ENCODE measurements at regions not wholly inside any gene's neighbourhood (a gene's known extent, or its start where the extent isn't known, plus 50 kb on each side); places are given as distances from the start of the nearest gene placed in this dataset.

DNA sequence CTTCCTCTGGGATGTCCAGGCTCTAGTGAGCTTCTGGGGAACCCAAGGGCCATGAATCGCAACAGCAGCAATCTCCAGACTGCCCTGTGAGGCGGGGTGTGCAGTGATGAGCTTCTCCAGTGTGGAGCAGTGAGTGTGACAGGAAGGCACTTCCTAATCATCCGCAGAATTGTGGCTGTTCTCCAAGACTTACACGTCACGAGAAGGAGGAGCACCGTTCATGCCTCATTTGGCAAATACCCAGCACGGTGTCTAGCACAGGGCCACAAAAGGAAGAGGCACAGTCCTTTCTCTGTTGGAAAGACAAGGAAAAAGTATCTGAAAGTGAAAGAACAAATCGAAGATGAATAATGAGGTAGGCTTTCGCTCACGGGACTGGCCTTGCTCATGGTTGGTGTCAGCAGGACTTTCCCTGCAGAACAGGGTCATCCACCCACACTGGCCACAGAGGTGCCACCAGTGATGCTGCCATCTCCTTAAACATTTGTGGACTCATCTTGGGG is 125.1 kb upstream of the HAAO start:
- peaks cover 12% of the 10 kb centered on the region for H3K4me1 ChIP-seq
- no peaks in the 10 kb centered on the region for H3K27me3 ChIP-seq
- peak; percentile 28 to 63 (median 52) for DNase-seq
- no peaks in the 10 kb centered on the region for H3K36me3 ChIP-seq (replicated peaks in 1 of 2; ENCODE audit: insufficient read depth in 1 of 2, low read depth in 2 of 2)
- ATAC-seq, result peak; percentile 50
- TF ChIP-seq CTCF (IDR thresholded peaks at IDR 0.05) (no peak), POLR2A (IDR thresholded peaks at IDR 0.05) (no peak)
- H3K27ac ChIP-seq, result peak overlapping the region in 2 of 4 donors; percentile 3
- H3K4me3 ChIP-seq, result no peak overlapping the region
- no peaks in the 10 kb centered on the region for H3K9me3 ChIP-seq
- 70 to 85% methylated on average over 10 of the region's 10 CpGs for WGBS, 2 donors
- intact Hi-C loops (cut with DNase I), result no loop called here

GRCh38 chr2:42916324-42916723 is 123.9 kb upstream of the HAAO start:
- peaks cover 9% of the 10 kb centered on the region for H3K4me1 ChIP-seq
- no peaks in the 10 kb centered on the region for H3K9me3 ChIP-seq
- H3K4me3 ChIP-seq, result no peak overlapping the region
- no peaks in the 10 kb centered on the region for H3K36me3 ChIP-seq (replicated peaks in 1 of 2; ENCODE audit: insufficient read depth in 1 of 2, low read depth in 2 of 2)
- H3K27me3 ChIP-seq, result no peaks in the 10 kb centered on the region
- no peak for ATAC-seq
- no peak for DNase-seq
- H3K27ac ChIP-seq, result no peak overlapping the region
- intact Hi-C loops (cut with DNase I), result no loop called here
- TF ChIP-seq CTCF (IDR thresholded peaks at IDR 0.05) (no peak), POLR2A (IDR thresholded peaks at IDR 0.05) (no peak)
- 91 to 94% methylated on average over 7 of the region's 7 CpGs for WGBS, 2 donors

GRCh38 chr2:42914860-42915259 is 122.5 kb upstream of the HAAO start:
- intact Hi-C loops (cut with DNase I), result no loop called here
- Histone ChIP-seq H3K27me3 (no peaks in the 10 kb centered on the region), H3K4me3 (no peak overlapping the region), H3K36me3 (replicated peaks in 1 of 2; ENCODE audit: insufficient read depth in 1 of 2, low read depth in 2 of 2) (no peaks in the 10 kb centered on the region), H3K27ac (no peak overlapping the region), H3K4me1 (peaks cover 21% of the 10 kb centered on the region), H3K9me3 (no peaks in the 10 kb centered on the region)
- TF ChIP-seq CTCF (IDR thresholded peaks at IDR 0.05), result no peak
- TF ChIP-seq POLR2A (IDR thresholded peaks at IDR 0.05), result no peak
- 41 to 53% methylated on average over 1 of the region's 1 CpG for WGBS, 2 donors
- DNase-seq (no peak), ATAC-seq (peak; percentile 25)

- Histone ChIP-seq H3K27ac (no peak overlapping the region), H3K36me3 (replicated peaks in 1 of 2; ENCODE audit: insufficient read depth in 1 of 2, low read depth in 2 of 2) (no peaks in the 10 kb centered on the region), H3K4me3 (no peak overlapping the region), H3K27me3 (no peaks in the 10 kb centered on the region), H3K4me1 (peaks cover 21% of the 10 kb centered on the region), H3K9me3 (no peaks in the 10 kb centered on the region)
- 62 to 63% methylated on average over 8 of the region's 8 CpGs for WGBS, 2 donors
- TF ChIP-seq CTCF (IDR thresholded peaks at IDR 0.05) (no peak), POLR2A (IDR thresholded peaks at IDR 0.05) (no peak)
- DNase-seq (no peak), ATAC-seq (no peak)
- intact Hi-C loops (cut with DNase I), result no loop called here
Measured at GRCh38 chr2:42914314-42914713, 121.9 kb upstream of the HAAO start.

GRCh38 chr2:42913280-42913878 is 121.0 kb upstream of the HAAO start:
- ATAC-seq, result no peak
- 76 to 77% methylated on average over 2 of the region's 2 CpGs for WGBS, 2 donors
- peaks cover 21% of the 10 kb centered on the region for H3K4me1 ChIP-seq

More at GRCh38 chr2:42913280-42913878, 121.0 kb upstream of the HAAO start:
- no peaks in the 10 kb centered on the region for H3K9me3 ChIP-seq
- intact Hi-C loops (cut with DNase I), result no loop called here
- TF ChIP-seq CTCF (IDR thresholded peaks at IDR 0.05) (no peak), POLR2A (IDR thresholded peaks at IDR 0.05) (no peak)
- no peaks in the 10 kb centered on the region for H3K36me3 ChIP-seq (replicated peaks in 1 of 2; ENCODE audit: insufficient read depth in 1 of 2, low read depth in 2 of 2)
- DNase-seq, result no peak
- H3K27ac ChIP-seq, result no peak overlapping the region
- no peaks in the 10 kb centered on the region for H3K27me3 ChIP-seq
- no peak overlapping the region for H3K4me3 ChIP-seq

Data from body of pancreas (tissue), 4 donors.